Astrocyte (in vitro differentiated cells and primary cell): ENCODE measurements at regions not wholly inside any gene's neighbourhood (a gene's known extent, or its start where the extent isn't known, plus 50 kb on each side); places are given as distances from the start of the nearest gene placed in this dataset.

Experiments used
- DNase-seq: peaks from one replicate; pipeline ENCODE4 v3.0.0-alpha.2; 2010; ENCODE audit warnings: low read depth
- FAIRE-seq: peaks from 2 replicates; lab custom pipeline; 2011; peaks lifted over from hg19 to GRCh38; lab: Jason Lieb, UNC
- H2AFZ ChIP-seq: 2 replicates; pipeline ENCODE4 v1.6.0; 2012; ENCODE audit warnings: low read depth, low read length, inconsistent platforms
- H3K27ac ChIP-seq: 2 replicates; pipeline ENCODE4 v1.5.1; 2011; ENCODE audit warnings: low read depth, low read length, inconsistent platforms
- H3K27me3 ChIP-seq: 2 replicates; pipeline ENCODE4 v1.6.0; 2011; ENCODE audit warnings: low read length, inconsistent platforms; ENCODE audit not compliant: insufficient read depth
- H3K36me3 ChIP-seq: 2 replicates; pipeline ENCODE4 v1.5.1; 2011; ENCODE audit warnings: low read length, inconsistent platforms; ENCODE audit not compliant: insufficient read depth
- H3K4me1 ChIP-seq: 2 replicates; pipeline ENCODE4 v1.5.1; 2011; ENCODE audit warnings: low read length, inconsistent platforms; ENCODE audit not compliant: insufficient read depth
- H3K4me2 ChIP-seq: 2 replicates; pipeline ENCODE4 v1.6.0; 2012; ENCODE audit warnings: low read length, inconsistent platforms
- H3K4me3 ChIP-seq: 2 replicates; pipeline ENCODE4 v1.5.1; 2011; ENCODE audit warnings: low read depth, mild to moderate bottlenecking, low read length, inconsistent platforms; ENCODE audit not compliant: insufficient read depth
- H3K79me2 ChIP-seq: 2 replicates; pipeline ENCODE4 v1.6.0; 2012; ENCODE audit warnings: mild to moderate bottlenecking, low read length, inconsistent platforms; ENCODE audit not compliant: insufficient read depth
- H3K9ac ChIP-seq: 2 replicates; pipeline ENCODE4 v1.6.0; 2012; ENCODE audit warnings: mild to moderate bottlenecking, low read length, inconsistent platforms
- H3K9me3 ChIP-seq: 2 replicates; pipeline ENCODE4 v1.5.1; 2012; ENCODE audit warnings: low read depth, mild to moderate bottlenecking, low read length, inconsistent platforms; ENCODE audit not compliant: insufficient read depth
- H4K20me1 ChIP-seq: 2 replicates; pipeline ENCODE4 v1.6.0; 2012; ENCODE audit warnings: low read length, inconsistent platforms; ENCODE audit not compliant: insufficient read depth
- H3K27ac Mint-ChIP-seq: one replicate; pipeline ENCODE4 v1.8.0; 2021; ENCODE audit warnings: mild to moderate bottlenecking, mixed read lengths; ENCODE audit not compliant: unreplicated experiment
- H3K27me3 Mint-ChIP-seq: one replicate; pipeline ENCODE4 v1.8.0; 2021; ENCODE audit warnings: low read depth, mixed read lengths; ENCODE audit not compliant: unreplicated experiment
- H3K36me3 Mint-ChIP-seq: one replicate; pipeline ENCODE4 v1.8.0; 2021; ENCODE audit warnings: low read depth, mixed read lengths; ENCODE audit not compliant: unreplicated experiment
- H3K4me1 Mint-ChIP-seq: one replicate; pipeline ENCODE4 v1.8.0; 2021; ENCODE audit warnings: low read depth, mixed read lengths; ENCODE audit not compliant: unreplicated experiment
- H3K4me3 Mint-ChIP-seq: one replicate; pipeline ENCODE4 v1.8.0; 2021; ENCODE audit warnings: mild to moderate bottlenecking, moderate library complexity, mixed read lengths; ENCODE audit not compliant: unreplicated experiment
- H3K9me3 Mint-ChIP-seq: one replicate; pipeline ENCODE4 v1.8.0; 2021; ENCODE audit warnings: mild to moderate bottlenecking, mixed read lengths; ENCODE audit not compliant: unreplicated experiment
- CTCF ChIP-seq: IDR thresholded peaks from 2 replicates; pipeline ENCODE4 v1.5.1; 2011; ENCODE audit warnings: low read depth, mild to moderate bottlenecking, inconsistent platforms, low read length, moderate library complexity; ENCODE audit not compliant: insufficient read depth
- EZH2 ChIP-seq: IDR thresholded peaks from 2 replicates; pipeline ENCODE4 v1.6.1; 2012; ENCODE audit warnings: mild to moderate bottlenecking, low read length, inconsistent platforms; ENCODE audit not compliant: insufficient read depth

GRCh38 chr1:60423146-60423780 is 349.7 kb upstream of the C1orf87 start:
- TF ChIP-seq EZH2 (no peak), CTCF (no peak)
- Histone ChIP-seq H3K9ac (no peak overlapping the region), H3K9me3 (no peaks in the 10 kb centered on the region), H3K4me2 (peak overlapping the region; percentile 23), H4K20me1 (no peaks in the 10 kb centered on the region), H3K27me3 (no peaks in the 10 kb centered on the region), H3K27ac (no peak overlapping the region), H3K4me3 (no peak overlapping the region), H3K79me2 (no peaks in the 10 kb centered on the region), H3K4me1 (no peaks in the 10 kb centered on the region), H2AFZ (no peak overlapping the region), H3K36me3 (no peaks in the 10 kb centered on the region)
- no peak overlapping the region for H3K27ac Mint-ChIP-seq
- peaks cover 2% of the 10 kb centered on the region for H3K4me1 Mint-ChIP-seq
- no peak overlapping the region for H3K4me3 Mint-ChIP-seq
- no peaks in the 10 kb centered on the region for H3K36me3 Mint-ChIP-seq
- DNase-seq (peak; percentile 72), FAIRE-seq (no peak)
- no peaks in the 10 kb centered on the region for H3K9me3 Mint-ChIP-seq
- no peaks in the 10 kb centered on the region for H3K27me3 Mint-ChIP-seq

GRCh38 chr1:60421965-60422364 is 348.4 kb upstream of the C1orf87 start:
- H3K9me3 Mint-ChIP-seq, result no peaks in the 10 kb centered on the region
- Histone ChIP-seq H3K4me3 (no peak overlapping the region), H3K9ac (no peak overlapping the region), H2AFZ (no peak overlapping the region), H3K4me2 (no peak overlapping the region), H3K79me2 (no peaks in the 10 kb centered on the region), H3K4me1 (no peaks in the 10 kb centered on the region), H3K9me3 (no peaks in the 10 kb centered on the region), H4K20me1 (no peaks in the 10 kb centered on the region), H3K27me3 (no peaks in the 10 kb centered on the region), H3K27ac (no peak overlapping the region), H3K36me3 (no peaks in the 10 kb centered on the region)
- H3K4me3 Mint-ChIP-seq, result no peak overlapping the region
- no peak overlapping the region for H3K27ac Mint-ChIP-seq
- TF ChIP-seq CTCF (no peak), EZH2 (no peak)
- H3K27me3 Mint-ChIP-seq, result no peaks in the 10 kb centered on the region
- no peak for DNase-seq
- H3K36me3 Mint-ChIP-seq, result no peaks in the 10 kb centered on the region
- no peaks in the 10 kb centered on the region for H3K4me1 Mint-ChIP-seq
- no peak for FAIRE-seq

- Mint-ChIP-seq H3K4me3 (no peak overlapping the region), H3K27ac (no peak overlapping the region), H3K9me3 (no peaks in the 10 kb centered on the region), H3K36me3 (no peaks in the 10 kb centered on the region), H3K4me1 (no peaks in the 10 kb centered on the region), H3K27me3 (no peaks in the 10 kb centered on the region)
- H3K27me3 ChIP-seq, result no peaks in the 10 kb centered on the region
- no peaks in the 10 kb centered on the region for H3K36me3 ChIP-seq
- no peak overlapping the region for H2AFZ ChIP-seq
- no peaks in the 10 kb centered on the region for H3K4me1 ChIP-seq
- H3K9me3 ChIP-seq, result no peaks in the 10 kb centered on the region
- FAIRE-seq, result no peak
- TF ChIP-seq EZH2, result no peak
- no peak for TF ChIP-seq CTCF
- no peak overlapping the region for H3K4me3 ChIP-seq
- H3K4me2 ChIP-seq, result no peak overlapping the region
- DNase-seq, result no peak
- no peak overlapping the region for H3K27ac ChIP-seq
- no peaks in the 10 kb centered on the region for H3K79me2 ChIP-seq
- no peak overlapping the region for H3K9ac ChIP-seq
- H4K20me1 ChIP-seq, result no peaks in the 10 kb centered on the region
Observed at GRCh38 chr1:60419023-60419422, 345.5 kb upstream of the C1orf87 start.
